ENCODE measurements at regions not wholly inside any gene's neighbourhood (a gene's known extent, or its start where the extent isn't known, plus 50 kb on each side); places are given as distances from the start of the nearest gene placed in this dataset.

GRCh38 chr18:78246050-78246449 is 733.6 kb upstream of the SALL3 start:
- TF ChIP-seq ZC3H10 (CRISPR knock-in tag; IDR thresholded peaks at IDR 0.05) (no peak), PATZ1 (CRISPR knock-in tag; IDR thresholded peaks at IDR 0.05; ENCODE audit: borderline replicate concordance) (no peak), CREB5 (CRISPR knock-in tag; IDR thresholded peaks at IDR 0.05; ENCODE audit: low read depth) (no peak), POU6F1 (CRISPR knock-in tag; IDR thresholded peaks at IDR 0.05; ENCODE audit: borderline replicate concordance, low read depth) (no peak), RARB (CRISPR knock-in tag; IDR thresholded peaks at IDR 0.05) (no peak), ZFP3 (CRISPR knock-in tag; IDR thresholded peaks at IDR 0.05) (no peak), CSDC2 (CRISPR knock-in tag; IDR thresholded peaks at IDR 0.05) (no peak), CSRNP3 (CRISPR knock-in tag; IDR thresholded peaks at IDR 0.05) (no peak), ARNTL (CRISPR knock-in tag; IDR thresholded peaks at IDR 0.05; ENCODE audit: borderline replicate concordance, low read depth) (no peak), TCF4 (CRISPR knock-in tag; IDR thresholded peaks at IDR 0.05; ENCODE audit: borderline replicate concordance) (no peak), ZNF70 (CRISPR knock-in tag; IDR thresholded peaks at IDR 0.05) (no peak), PPARA (CRISPR knock-in tag; IDR thresholded peaks at IDR 0.05; ENCODE audit: borderline replicate concordance) (no peak), ZNF8 (CRISPR knock-in tag; IDR thresholded peaks at IDR 0.05) (no peak), OSR1 (CRISPR knock-in tag; IDR thresholded peaks at IDR 0.05) (no peak)
